RWPE1 (cell line): ENCODE measurements at regions not wholly inside any gene's neighbourhood (a gene's known extent, or its start where the extent isn't known, plus 50 kb on each side); places are given as distances from the start of the nearest gene placed in this dataset.
A peak's percentile ranks its signal among the peaks of the same experiment; 100 is the strongest.
"Not testable (repeated sequence)": the region's sequence is repeated elsewhere in the genome, so short reads cannot be mapped to it uniquely, and the experiment has no call there.

Source experiments
- CTCF ChIA-PET: fragments of 350-600 bp; sonication (Branson Sonifier 250); formaldehyde crosslinking; extraction: SDS; loops from one replicate; lab custom pipeline; 2021; lab: Yijun Ruan, JAX
- POLR2A ChIA-PET: fragments of 400-600 bp; formaldehyde crosslinking; extraction: SDS; loops from one replicate; lab custom pipeline; 2020; ENCODE audit warnings: antibody characterized with exemption; ENCODE audit not compliant: low non-redundant PET; lab: Yijun Ruan, JAX
- DNase-seq: peaks from one replicate; pipeline ENCODE4 v3.0.0; 2012; ENCODE audit warnings: low spot score
- H3K27ac ChIP-seq: fragments of 450-650 bp; 2 replicates; pipeline ENCODE4 v1.5.1; 2017
- TF ChIP-seq, protein P1 (sequence below): fragments of 450-650 bp; conservative IDR thresholded peaks from 2 replicates; pipeline ENCODE4 v1.5.1; 2017; ENCODE audit warnings: low read depth, mild to moderate bottlenecking

DNA sequence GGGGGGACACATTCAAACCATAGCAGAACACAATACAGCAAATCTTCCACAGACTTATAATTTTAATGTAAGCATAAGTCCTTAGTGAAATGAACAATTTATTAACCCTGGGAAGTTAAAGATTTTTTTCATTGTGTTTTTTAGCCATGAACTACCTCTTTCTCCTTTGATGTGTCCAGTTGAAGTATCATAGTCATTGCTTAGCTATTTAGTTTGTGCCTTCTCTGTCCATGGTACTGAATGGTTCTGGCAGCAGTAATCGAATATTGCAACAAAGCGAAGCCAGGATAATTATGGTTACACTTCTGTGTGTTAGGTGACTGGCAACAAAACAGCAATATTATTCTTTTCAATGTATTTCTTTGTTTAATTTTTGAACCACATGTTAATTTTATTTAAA is 403.0 kb upstream of the ONECUT1 start:
- CTCF ChIA-PET, result interaction anchor here (0.5 to 0.8 kb wide), 2 partner anchors 428 to 936 kb away, joined by 3 read pairs; no protein-coding TSS in a partner anchor
- POLR2A ChIA-PET, result no interaction called here

DNA sequence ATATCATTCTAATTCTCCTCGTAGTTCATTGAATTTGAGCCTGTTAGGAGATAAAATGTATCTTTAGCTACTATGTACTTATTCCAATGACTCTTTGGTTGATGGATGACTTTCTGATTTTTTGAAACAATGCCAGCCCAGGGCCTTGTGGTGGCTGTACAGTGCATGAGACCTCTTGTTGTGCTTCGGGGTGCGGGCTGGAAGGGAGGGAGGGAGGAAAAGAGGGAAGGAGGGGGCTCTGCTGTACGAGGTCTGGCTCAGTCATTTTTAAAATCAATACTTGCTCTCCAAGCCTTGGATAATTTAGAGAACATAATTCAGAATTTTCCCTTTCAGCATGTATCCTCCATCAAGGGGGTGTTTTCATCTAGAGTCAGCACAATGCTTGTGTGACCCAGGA is 399.7 kb upstream of the ONECUT1 start:
- no peak overlapping the region for H3K27ac ChIP-seq
- TF ChIP-seq, protein P1, sequence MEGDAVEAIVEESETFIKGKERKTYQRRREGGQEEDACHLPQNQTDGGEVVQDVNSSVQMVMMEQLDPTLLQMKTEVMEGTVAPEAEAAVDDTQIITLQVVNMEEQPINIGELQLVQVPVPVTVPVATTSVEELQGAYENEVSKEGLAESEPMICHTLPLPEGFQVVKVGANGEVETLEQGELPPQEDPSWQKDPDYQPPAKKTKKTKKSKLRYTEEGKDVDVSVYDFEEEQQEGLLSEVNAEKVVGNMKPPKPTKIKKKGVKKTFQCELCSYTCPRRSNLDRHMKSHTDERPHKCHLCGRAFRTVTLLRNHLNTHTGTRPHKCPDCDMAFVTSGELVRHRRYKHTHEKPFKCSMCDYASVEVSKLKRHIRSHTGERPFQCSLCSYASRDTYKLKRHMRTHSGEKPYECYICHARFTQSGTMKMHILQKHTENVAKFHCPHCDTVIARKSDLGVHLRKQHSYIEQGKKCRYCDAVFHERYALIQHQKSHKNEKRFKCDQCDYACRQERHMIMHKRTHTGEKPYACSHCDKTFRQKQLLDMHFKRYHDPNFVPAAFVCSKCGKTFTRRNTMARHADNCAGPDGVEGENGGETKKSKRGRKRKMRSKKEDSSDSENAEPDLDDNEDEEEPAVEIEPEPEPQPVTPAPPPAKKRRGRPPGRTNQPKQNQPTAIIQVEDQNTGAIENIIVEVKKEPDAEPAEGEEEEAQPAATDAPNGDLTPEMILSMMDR, result no peak
- ChIA-PET POLR2A (no interaction called here), CTCF (no interaction called here)
- DNase-seq, result no peak

More for the DNA sequence above, 403.0 kb upstream of the ONECUT1 start:
- DNase-seq, result peak; percentile 14
- H3K27ac ChIP-seq, result no peak overlapping the region
- TF ChIP-seq, protein P1, result no peak

DNA sequence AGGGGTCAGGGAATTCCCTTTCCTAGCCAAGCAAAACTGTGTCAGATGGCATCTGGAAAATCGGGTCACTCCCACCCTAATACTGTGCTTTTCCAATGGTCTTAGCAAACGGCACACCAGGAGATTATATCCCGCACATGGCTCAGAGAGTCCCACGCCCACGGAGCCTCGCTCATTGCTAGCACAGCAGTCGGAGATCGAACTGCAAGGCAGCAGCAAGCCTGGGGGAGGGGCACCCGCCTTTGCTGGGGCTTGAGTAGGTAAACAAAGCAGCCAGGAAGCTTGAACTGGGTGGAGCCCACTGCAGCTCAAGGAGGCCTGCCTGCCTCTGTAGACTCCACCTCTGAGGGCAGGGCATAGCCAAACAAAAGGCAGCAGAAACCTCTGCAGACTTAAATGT is 393.3 kb upstream of the ONECUT1 start:
- H3K27ac ChIP-seq, DNase-seq, POLR2A ChIA-PET, CTCF ChIA-PET: not testable (repeated sequence)

DNA sequence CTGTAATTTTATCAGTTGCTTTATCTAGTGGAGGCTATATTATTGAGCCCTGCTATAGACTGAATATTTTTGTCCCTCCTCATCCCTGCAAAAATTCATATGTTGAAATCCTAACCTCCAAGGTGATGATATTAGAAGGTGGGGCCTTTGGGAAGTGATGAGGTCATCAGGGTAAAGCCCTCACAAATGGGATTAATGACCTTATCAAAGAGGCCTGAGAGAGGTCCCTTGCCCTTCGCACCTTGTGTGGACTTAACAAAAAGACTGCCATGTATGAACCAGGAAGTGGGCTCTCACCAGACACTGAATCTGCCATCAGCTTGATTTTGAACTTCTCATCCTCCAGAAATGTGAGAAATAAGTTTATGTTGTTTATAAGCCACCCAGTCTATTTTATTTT is 381.4 kb upstream of the ONECUT1 start:
- H3K27ac ChIP-seq, result no peak overlapping the region
- CTCF ChIA-PET, result no interaction called here
- TF ChIP-seq, protein P1, result no peak
- POLR2A ChIA-PET, result no interaction called here
- no peak for DNase-seq

DNA sequence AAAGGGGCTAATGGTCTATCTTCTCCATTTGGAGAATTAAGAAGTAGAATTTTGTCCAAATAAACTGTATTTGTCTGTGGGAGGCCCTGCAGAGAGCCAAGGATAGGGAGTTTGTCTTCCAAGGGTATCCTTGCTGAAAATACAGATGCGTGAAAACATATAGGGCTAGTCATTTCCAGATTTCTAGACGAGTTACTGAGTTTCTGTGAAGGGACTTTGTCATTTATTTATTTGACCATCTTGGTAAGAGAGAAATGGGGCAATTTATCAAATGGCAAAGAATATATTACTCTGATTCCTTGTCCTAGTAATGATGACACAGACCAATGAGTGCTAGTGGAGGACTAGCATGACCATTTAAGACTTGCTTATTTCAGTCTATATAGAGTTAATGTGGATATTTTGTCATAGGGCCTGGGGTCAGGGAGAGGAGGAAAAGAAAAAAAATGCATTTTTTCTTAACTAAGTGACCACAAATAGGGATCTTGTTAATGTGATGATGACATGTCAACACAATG is 376.6 kb upstream of the ONECUT1 start:
- ChIA-PET CTCF (no interaction called here), POLR2A (no interaction called here)
- H3K27ac ChIP-seq, result no peak overlapping the region
- DNase-seq, result no peak
- TF ChIP-seq, protein P1, result no peak

DNA sequence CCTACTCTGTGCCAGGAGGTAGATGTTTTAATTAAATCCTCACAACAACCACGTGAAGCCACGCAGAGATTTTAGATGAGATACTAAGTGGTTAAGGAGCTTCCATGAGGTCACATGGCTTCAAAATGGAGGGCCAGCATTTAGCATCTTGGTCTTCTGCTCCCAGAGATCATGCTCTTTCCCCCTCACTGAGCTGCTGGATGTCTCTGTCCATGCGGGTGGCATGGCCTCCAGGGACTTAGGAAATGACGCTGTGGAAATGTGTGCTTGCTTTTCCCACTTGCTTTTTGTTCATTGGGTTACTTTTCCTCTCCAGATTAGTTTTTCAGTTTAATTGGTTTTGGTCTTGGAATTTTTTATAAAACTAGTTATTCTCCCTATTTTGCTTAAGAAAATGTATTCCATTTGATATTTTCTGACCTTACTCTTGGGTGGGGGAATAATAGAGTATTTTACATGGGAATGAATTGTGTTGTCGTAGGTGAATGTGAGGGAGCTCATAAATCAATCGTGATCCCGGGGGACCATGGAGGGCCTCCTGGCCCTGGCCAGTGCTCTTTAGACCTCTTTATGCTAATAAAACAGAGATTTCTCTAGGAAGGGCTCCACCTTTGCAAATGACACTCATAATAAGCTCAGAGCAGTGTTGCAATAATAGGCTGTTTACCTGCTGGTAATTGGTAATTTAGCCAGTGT is 376.0 kb upstream of the ONECUT1 start:
- DNase-seq, result no peak
- H3K27ac ChIP-seq, result no peak overlapping the region
- ChIA-PET POLR2A (no interaction called here), CTCF (no interaction called here)
- TF ChIP-seq, protein P1, result no peak

DNA sequence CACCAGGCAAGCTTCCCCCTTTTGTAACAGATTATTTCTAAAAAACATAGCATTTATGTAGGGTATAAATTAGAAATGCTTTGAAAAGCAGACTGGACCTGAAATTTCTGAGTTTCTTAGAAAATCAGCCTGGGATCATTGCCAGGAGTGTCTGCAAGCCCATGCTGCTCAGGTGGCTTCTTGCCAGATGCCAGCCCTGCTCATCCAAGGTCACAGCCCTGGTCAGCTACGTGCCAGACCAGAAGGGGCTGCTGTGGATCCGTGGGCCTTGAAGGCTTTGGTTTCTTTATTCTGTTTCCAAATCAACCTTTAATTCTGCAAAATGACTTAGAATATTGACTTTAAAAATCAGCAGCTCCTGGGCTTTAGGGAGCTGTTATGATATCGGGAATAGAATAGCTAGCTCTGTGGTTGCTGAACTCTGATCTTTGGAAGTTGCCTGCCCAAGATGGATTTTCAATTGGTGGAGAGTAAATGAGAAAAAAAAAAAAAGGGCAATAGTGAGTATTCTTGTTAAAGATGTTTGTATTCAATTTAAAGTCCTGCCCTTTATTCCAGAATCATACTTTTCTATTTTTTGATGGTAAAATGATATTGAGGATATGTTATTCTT is 370.1 kb upstream of the ONECUT1 start:
- H3K27ac ChIP-seq, result no peak overlapping the region
- CTCF ChIA-PET, result no interaction called here
- DNase-seq, result no peak
- TF ChIP-seq, protein P1, result no peak
- POLR2A ChIA-PET, result no interaction called here
